Kidney capillary endothelial cell (primary cell): ENCODE measurements at regions not wholly inside any gene's neighbourhood (a gene's known extent, or its start where the extent isn't known, plus 50 kb on each side); places are given as distances from the start of the nearest gene placed in this dataset.

Experiments used
- DNase-seq: peaks from one replicate; pipeline ENCODE4 v3.0.0-alpha.2; 2018; ENCODE audit warnings: low spot score

GRCh38 chr11:27604416-27604815 is 95.8 kb downstream of the BDNF start:
- no peak for DNase-seq

- no peak for DNase-seq
Observed at GRCh38 chr11:27603376-27603990, 96.8 kb downstream of the BDNF start.

DNA sequence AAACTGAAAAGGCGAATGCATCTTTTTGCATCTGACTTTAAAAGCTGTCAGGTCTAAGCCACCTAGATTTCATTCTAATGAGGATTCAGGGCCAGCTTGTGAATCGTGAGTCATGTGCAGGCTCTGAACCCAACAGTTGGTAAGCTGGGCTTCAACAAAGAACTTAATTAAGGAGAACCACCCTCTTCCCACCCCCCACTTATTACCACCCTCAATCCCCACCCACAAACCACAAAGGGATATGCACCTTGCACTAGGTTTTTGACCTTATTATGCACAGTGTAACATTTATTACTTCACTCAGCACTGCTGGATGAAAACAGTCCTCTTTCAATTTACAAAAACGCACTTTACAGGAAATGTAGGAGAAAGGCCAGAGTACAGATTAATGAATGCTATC is 94.1 kb upstream of the LIN7C start:
- no peak for DNase-seq

DNA sequence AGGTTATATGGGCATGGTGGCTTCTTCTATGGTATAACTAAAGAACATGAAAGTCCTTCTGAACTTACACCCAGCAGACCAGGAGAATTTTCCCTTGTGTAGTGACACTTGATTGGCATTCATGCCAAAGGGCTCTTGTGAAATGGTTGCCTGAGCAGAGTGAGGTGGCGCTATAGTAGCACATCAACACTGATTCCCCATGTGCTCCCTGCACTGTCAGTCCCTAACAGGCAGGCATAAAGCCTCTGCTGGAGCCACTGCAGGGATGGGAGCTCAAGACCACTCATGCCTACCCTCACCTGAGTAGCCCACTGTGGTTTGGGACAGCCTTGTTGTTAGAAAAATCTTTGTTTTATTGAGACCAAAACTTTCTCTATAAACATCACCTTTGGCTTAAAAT is 92.6 kb upstream of the LIN7C start:
- DNase-seq: no peak

GRCh38 chr11:27596802-27597201 is 90.2 kb upstream of the LIN7C start:
- DNase-seq: no peak

DNA sequence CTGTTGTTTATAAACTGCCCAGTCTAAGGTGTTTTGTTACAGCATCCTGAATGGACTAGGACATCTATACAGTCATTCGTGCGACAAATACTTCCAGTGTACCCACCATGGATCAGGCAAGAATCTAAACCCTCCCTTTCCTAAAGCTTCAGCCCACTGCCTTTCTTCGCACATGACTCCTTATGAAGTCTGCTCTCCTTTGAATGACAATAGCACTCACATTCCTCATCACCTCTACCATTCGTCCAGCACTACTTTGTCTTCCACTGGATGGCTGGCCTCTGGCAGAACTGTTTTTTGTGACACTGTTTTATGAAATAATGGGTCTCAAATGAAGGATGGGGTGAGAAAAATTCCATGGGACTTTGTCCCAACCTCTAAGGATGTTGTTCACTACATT is 89.8 kb upstream of the LIN7C start:
- DNase-seq: no peak

GRCh38 chr11:27592098-27592780 is 85.7 kb upstream of the LIN7C start:
- no peak for DNase-seq

DNA sequence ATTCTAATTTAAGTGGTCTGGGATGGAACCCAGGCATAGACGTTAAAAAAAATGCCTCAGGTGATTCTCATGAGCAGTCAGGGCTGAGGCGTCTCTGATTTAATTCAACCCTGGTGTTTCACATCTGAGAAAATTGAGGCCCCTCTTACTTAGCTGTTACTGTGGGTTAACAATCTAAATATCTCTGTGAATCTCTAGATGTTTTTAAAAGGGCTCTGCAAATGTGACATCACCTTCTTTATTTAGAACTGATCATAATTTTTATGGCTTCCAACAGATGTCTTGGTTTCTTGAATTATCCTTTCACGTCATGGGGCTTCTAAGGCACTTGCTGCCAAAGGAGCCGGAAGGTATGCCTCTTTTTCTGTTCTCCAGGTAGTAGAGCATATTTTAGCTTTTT is 76.1 kb upstream of the LIN7C start:
- DNase-seq: no peak

- DNase-seq: no peak
Observed at GRCh38 chr11:27574342-27574741, 67.8 kb upstream of the LIN7C start.

- DNase-seq: no peak
Observed at GRCh38 chr11:27573024-27573423, 66.5 kb upstream of the LIN7C start.

GRCh38 chr11:27571154-27571810 is 64.7 kb upstream of the LIN7C start:
- DNase-seq: no peak

DNA sequence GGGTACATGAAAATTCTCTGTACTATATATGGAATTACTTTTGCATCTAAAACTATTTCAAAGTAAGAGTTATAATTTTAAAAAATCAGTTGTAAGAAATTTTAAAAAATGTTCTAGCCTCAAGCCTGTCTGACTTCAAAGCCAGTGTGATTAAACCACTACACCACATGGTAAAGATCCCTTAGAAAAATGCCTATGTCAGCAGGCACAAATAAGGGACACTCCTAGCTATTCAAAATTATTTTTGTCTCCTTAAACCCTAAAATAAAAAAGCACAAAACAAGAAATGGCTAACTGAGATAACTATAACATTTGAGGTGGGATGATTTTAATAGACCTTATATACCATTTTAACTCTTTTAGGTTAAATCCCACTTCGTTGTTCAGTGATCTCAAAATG is 64.0 kb upstream of the LIN7C start:
- no peak for DNase-seq

- DNase-seq: no peak
Observed at GRCh38 chr11:27563641-27564040, 57.1 kb upstream of the LIN7C start.

- peak; percentile 15 for DNase-seq
Observed at GRCh38 chr11:27563201-27563600, 56.6 kb upstream of the LIN7C start.

- DNase-seq: no peak
Observed at GRCh38 chr11:27558401-27558800, 51.8 kb upstream of the LIN7C start.

DNA sequence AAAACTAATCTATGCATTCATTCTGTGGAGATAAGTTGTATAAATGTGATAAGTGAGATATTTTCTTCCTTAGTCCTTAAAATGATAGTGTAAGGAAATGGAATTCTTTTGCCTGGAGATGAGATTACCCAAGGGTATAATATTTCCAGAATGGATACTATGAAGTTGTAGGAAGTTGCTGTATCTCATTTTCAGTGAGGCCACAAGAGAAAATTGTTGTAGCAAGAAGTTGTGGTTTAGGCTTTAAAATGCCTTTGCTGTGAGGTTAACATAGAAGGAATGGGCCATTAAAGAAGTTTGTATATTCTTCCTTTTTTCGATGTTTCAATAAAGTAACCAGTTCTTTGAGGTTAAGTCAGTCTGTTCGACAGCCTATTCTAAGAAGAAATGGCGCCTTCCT is 50.7 kb upstream of the LIN7C start:
- no peak for DNase-seq
